ENCODE measurements at regions not wholly inside any gene's neighbourhood (a gene's known extent, or its start where the extent isn't known, plus 50 kb on each side); places are given as distances from the start of the nearest gene placed in this dataset.

DNA sequence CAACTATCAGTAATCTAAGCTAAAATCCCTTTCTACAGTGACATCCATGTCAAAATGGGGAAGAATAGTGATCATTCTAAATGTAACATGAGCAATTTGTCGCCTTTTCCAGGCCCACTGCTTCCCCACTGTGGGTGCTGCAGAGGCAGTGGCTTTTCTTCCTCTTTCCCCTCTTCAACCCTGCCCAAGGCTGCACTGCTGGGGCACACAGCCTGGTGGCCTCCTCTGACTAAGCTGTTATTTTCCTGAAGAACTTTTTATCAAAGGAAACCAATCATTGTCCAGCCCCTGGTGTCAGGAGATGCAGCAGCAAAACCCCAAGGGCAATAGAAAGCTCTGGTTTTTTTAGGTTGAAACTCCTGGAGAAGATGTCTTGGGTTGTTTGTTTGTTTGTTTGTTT is 117.6 kb upstream of the KLF7 start:
- TF ChIP-seq CTCF (IDR thresholded peaks at IDR 0.05) (peak in 3 of 12 donors; percentile 10 to 19 (median 11)), POLR2A (IDR thresholded peaks at IDR 0.05) (no peak)

All from heart left ventricle (tissue), 13 donors.